DND-41 (cell line): ENCODE measurements at regions not wholly inside any gene's neighbourhood (a gene's known extent, or its start where the extent isn't known, plus 50 kb on each side); places are given as distances from the start of the nearest gene placed in this dataset.

Experiments
- ATAC-seq: fragments of 200-7000 bp; cut with Tn5 transposase; 3 replicates; pipeline ENCODE4 v1.9.1; 2021; ENCODE audit warnings: low read depth; ENCODE audit not compliant: insufficient read depth
- DNase-seq: peaks from one replicate; pipeline ENCODE4 v3.0.0-alpha.2; 2020
- H2AFZ ChIP-seq: 2 replicates; pipeline ENCODE4 v1.6.0; 2012; ENCODE audit warnings: low read depth, low read length
- H3K27ac ChIP-seq: 2 replicates; pipeline ENCODE4 v1.5.1; 2012; ENCODE audit warnings: low read length, inconsistent platforms
- H3K27me3 ChIP-seq: fragments of 200-600 bp; sonication (generic); 2 replicates; pipeline ENCODE4 v1.6.0; 2012; ENCODE audit warnings: low read length, mild to moderate bottlenecking, inconsistent platforms; ENCODE audit not compliant: insufficient read depth, poor library complexity
- H3K36me3 ChIP-seq: 2 replicates; pipeline ENCODE4 v1.5.1; 2012; ENCODE audit warnings: low read length, inconsistent platforms; ENCODE audit not compliant: insufficient read depth
- H3K4me1 ChIP-seq: 2 replicates; pipeline ENCODE4 v1.5.1; 2012; ENCODE audit warnings: mild to moderate bottlenecking, low read length; ENCODE audit not compliant: insufficient read depth
- H3K4me2 ChIP-seq: 2 replicates; pipeline ENCODE4 v1.6.0; 2012; ENCODE audit warnings: mild to moderate bottlenecking, moderate library complexity, low read length, inconsistent platforms; ENCODE audit not compliant: insufficient read depth
- H3K4me3 ChIP-seq, 2 experiments: fragments of 200-600 bp in 1 of 2; shearing (Covaris generic) in 1 of 2; 2 replicates each; pipeline ENCODE4 v1.5.1; 2012 to 2016; ENCODE audit warnings: inconsistent platforms in 2 of 2, low read length in 2 of 2, mild to moderate bottlenecking in 2 of 2, low read depth in 1 of 2, moderate library complexity in 1 of 2
- H3K79me2 ChIP-seq: 2 replicates; pipeline ENCODE4 v1.6.0; 2012; ENCODE audit warnings: low read length, inconsistent platforms; ENCODE audit not compliant: insufficient read depth
- H3K9ac ChIP-seq: 2 replicates; pipeline ENCODE4 v1.6.0; 2012; ENCODE audit warnings: low read depth, mild to moderate bottlenecking, inconsistent platforms, low read length, moderate library complexity
- H3K9me3 ChIP-seq: 2 replicates; pipeline ENCODE4 v1.5.1; 2012; ENCODE audit warnings: low read length, moderate library complexity, mild to moderate bottlenecking, inconsistent platforms; ENCODE audit not compliant: insufficient read depth, severe bottlenecking
- H4K20me1 ChIP-seq: 2 replicates; pipeline ENCODE4 v1.6.0; 2012; ENCODE audit warnings: low read length; ENCODE audit not compliant: insufficient read depth
- EZH2 ChIP-seq: IDR thresholded peaks from 3 replicates; pipeline ENCODE4 v1.6.1; 2012; ENCODE audit warnings: borderline replicate concordance, low read depth, mild to moderate bottlenecking, moderate library complexity, low read length, inconsistent platforms; ENCODE audit not compliant: severe bottlenecking
- TF ChIP-seq, protein P1 (sequence below): IDR thresholded peaks from 2 replicates; pipeline ENCODE4 v1.5.1; 2012; ENCODE audit warnings: borderline replicate concordance, low read length, moderate library complexity, mild to moderate bottlenecking; ENCODE audit not compliant: poor library complexity, severe bottlenecking; ENCODE audit errors: extremely low read depth

DNA sequence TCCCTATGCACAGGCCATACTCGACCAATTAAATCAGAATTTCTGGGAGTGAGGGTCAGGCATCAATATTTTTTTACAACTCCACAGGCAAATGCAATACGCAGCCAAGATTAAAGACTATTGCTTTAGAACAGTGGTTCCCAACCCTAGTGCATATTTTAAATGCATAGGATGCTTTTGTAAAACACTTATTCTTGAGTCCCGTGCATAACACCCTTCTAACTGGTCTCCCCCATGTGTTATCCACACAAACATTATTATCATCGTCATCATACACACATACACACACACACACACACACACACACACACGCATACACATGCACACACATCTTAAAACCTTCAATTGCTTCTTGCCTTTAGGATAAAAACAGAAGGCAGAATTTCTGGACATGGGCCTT, 145.0 kb upstream of the PELI1 start:
- Histone ChIP-seq H3K27me3 (no peaks in the 10 kb centered on the region), H4K20me1 (no peaks in the 10 kb centered on the region), H3K9me3 (no peaks in the 10 kb centered on the region), H2AFZ (no peak overlapping the region), H3K27ac (no peak overlapping the region), H3K36me3 (no peaks in the 10 kb centered on the region), H3K79me2 (no peaks in the 10 kb centered on the region), H3K4me2 (no peak overlapping the region), H3K4me3 (no peak overlapping the region), H3K9ac (no peak overlapping the region), H3K4me1 (no peaks in the 10 kb centered on the region)
- DNase-seq (no peak), ATAC-seq (no peak)
- TF ChIP-seq, protein P1, sequence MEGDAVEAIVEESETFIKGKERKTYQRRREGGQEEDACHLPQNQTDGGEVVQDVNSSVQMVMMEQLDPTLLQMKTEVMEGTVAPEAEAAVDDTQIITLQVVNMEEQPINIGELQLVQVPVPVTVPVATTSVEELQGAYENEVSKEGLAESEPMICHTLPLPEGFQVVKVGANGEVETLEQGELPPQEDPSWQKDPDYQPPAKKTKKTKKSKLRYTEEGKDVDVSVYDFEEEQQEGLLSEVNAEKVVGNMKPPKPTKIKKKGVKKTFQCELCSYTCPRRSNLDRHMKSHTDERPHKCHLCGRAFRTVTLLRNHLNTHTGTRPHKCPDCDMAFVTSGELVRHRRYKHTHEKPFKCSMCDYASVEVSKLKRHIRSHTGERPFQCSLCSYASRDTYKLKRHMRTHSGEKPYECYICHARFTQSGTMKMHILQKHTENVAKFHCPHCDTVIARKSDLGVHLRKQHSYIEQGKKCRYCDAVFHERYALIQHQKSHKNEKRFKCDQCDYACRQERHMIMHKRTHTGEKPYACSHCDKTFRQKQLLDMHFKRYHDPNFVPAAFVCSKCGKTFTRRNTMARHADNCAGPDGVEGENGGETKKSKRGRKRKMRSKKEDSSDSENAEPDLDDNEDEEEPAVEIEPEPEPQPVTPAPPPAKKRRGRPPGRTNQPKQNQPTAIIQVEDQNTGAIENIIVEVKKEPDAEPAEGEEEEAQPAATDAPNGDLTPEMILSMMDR: no peak
- TF ChIP-seq EZH2: no peak

DNA sequence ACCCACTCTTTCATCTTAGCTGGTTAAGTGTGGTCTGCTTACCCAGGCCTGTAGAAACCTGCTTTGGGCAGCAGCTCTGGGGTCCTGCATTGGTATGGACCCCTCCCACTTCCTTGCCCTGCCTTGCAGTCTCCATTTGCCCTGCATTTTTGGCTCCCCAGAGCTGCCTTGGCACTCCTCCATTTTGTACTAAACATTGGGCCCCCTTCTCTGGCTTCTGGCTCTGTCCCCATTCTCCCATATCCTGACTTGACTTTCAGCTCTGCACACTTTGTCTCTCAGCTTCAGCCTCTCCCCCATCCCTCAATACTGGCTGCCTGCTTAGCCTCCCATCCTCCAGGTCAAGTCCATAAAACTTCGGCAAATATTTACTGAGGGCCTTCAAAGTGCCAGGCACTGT, 145.5 kb upstream of the PELI1 start:
- Histone ChIP-seq H3K36me3 (no peaks in the 10 kb centered on the region), H3K4me3 (no peak overlapping the region), H3K9me3 (no peaks in the 10 kb centered on the region), H3K4me2 (no peak overlapping the region), H3K4me1 (no peaks in the 10 kb centered on the region), H3K9ac (no peak overlapping the region), H4K20me1 (no peaks in the 10 kb centered on the region), H3K27ac (no peak overlapping the region), H3K79me2 (no peaks in the 10 kb centered on the region), H3K27me3 (no peaks in the 10 kb centered on the region), H2AFZ (no peak overlapping the region)
- ATAC-seq (no peak), DNase-seq (no peak)
- TF ChIP-seq, protein P1: no peak
- no peak for TF ChIP-seq EZH2

DNA sequence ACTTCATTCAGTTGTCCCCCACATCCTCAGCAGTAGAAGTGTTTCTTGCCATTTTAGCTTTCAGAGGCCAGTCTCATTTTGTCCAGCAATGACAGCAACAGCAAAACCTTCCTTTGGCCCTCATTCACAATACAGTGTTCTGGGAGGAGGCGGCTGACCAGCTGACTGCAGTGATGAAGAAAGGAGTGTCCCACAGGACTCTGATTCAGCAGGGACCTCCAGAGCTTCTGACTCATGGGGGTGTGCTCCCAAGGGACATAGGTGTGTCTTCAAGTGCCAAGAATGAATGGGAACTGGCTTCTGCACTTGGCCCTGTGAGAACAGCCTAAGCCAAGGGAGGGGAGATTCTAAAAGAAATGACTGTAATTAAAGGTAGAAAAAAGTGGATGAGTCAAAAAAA, 147.0 kb upstream of the PELI1 start:
- H3K9ac ChIP-seq: no peak overlapping the region
- no peaks in the 10 kb centered on the region for H3K36me3 ChIP-seq
- H4K20me1 ChIP-seq: no peaks in the 10 kb centered on the region
- H3K4me3 ChIP-seq: no peak overlapping the region
- ATAC-seq (no peak), DNase-seq (no peak)
- no peaks in the 10 kb centered on the region for H3K9me3 ChIP-seq
- H3K27ac ChIP-seq: no peak overlapping the region
- H3K4me2 ChIP-seq: no peak overlapping the region
- TF ChIP-seq, protein P1: no peak
- TF ChIP-seq EZH2: no peak
- H3K4me1 ChIP-seq: no peaks in the 10 kb centered on the region
- no peaks in the 10 kb centered on the region for H3K79me2 ChIP-seq
- H3K27me3 ChIP-seq: peaks cover 3% of the 10 kb centered on the region
- no peak overlapping the region for H2AFZ ChIP-seq

DNA sequence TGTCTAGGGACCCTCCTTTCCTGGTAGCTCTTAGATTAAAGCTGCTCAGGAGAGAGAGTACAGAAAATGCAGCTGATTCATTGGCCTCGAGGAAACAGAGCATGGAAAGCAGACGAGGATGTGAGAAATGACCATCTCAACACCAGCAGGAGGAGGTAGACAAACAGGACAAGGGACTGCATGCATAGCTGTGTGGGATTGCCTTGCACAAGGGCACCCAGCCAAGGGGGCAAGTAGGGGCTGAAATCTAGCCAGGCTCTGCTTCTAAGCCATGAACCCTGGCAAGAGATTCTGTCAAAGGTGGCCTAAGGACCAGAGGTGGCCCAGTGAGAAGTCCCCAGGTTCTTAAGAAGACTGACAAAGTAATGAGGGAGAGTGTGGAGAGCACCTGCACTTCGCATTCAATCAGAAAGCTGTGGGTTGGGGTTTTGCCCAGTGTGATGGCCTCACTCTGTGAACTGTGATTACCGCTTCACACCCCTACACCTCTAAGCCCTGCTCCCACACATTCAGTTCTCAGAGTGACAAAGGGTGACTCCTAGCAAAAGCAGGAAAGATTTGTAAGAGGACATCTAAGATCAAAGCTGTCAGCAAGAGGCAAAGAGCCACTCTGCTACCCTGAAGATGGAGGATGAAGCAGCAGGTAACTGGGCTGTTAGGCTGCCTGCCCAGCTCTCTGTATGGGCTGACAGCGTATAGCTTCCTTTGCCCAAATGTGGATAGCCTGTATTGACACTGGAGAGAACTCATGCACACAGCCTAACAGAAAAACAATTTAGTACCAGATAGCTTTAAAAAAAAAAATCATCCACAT, 151.3 kb upstream of the PELI1 start:
- Histone ChIP-seq H3K9ac (no peak overlapping the region), H3K4me1 (no peaks in the 10 kb centered on the region), H3K27me3 (peaks cover 6% of the 10 kb centered on the region), H3K79me2 (no peaks in the 10 kb centered on the region), H4K20me1 (no peaks in the 10 kb centered on the region), H3K9me3 (no peaks in the 10 kb centered on the region), H3K4me3 (no peak overlapping the region), H3K27ac (no peak overlapping the region), H2AFZ (no peak overlapping the region), H3K36me3 (no peaks in the 10 kb centered on the region), H3K4me2 (no peak overlapping the region)
- ATAC-seq (no peak), DNase-seq (no peak)
- TF ChIP-seq EZH2: no peak
- TF ChIP-seq, protein P1: no peak
